ENCODE measurements at regions not wholly inside any gene's neighbourhood (a gene's known extent, or its start where the extent isn't known, plus 50 kb on each side); places are given as distances from the start of the nearest gene placed in this dataset.

- no peak for DNase-seq (ENCODE audit: low read depth)
- no peak for TF ChIP-seq CTCF (IDR thresholded peaks at IDR 0.05; ENCODE audit: insufficient read depth, low read length)
- no peak overlapping the region for H3K4me3 ChIP-seq (ENCODE audit: low read depth, low read length)
These were observed 466.9 kb downstream of the BCAT1 start for GRCh38 chr12:24482044-24482443.

GRCh38 chr12:24480766-24481449 lies 468.0 kb downstream of the BCAT1 start:
- DNase-seq (ENCODE audit: low read depth), result no peak
- TF ChIP-seq CTCF (IDR thresholded peaks at IDR 0.05; ENCODE audit: insufficient read depth, low read length), result no peak
- H3K4me3 ChIP-seq (ENCODE audit: low read depth, low read length), result no peak overlapping the region

DNA sequence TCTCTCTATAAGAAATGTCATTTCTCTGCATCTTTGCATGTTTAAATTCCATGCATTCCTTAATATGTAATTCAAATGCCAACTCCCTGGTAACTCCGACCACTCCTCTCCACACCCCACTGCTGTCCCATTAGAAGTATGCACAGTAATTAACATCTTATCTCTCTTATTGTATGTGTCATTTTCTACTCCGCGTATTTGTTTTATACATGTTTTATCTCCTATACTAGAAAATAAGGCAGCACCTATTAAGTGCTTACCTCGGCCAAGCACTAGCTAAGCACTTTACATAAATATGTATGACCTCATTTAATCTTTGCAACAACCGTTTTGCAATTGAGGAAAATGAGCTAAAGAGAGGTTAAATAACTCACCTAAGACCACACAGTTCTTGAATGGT lies 469.8 kb downstream of the BCAT1 start:
- H3K4me3 ChIP-seq (ENCODE audit: low read depth, low read length), result no peak overlapping the region
- TF ChIP-seq CTCF (IDR thresholded peaks at IDR 0.05; ENCODE audit: insufficient read depth, low read length), result no peak
- DNase-seq (ENCODE audit: low read depth), result no peak

DNA sequence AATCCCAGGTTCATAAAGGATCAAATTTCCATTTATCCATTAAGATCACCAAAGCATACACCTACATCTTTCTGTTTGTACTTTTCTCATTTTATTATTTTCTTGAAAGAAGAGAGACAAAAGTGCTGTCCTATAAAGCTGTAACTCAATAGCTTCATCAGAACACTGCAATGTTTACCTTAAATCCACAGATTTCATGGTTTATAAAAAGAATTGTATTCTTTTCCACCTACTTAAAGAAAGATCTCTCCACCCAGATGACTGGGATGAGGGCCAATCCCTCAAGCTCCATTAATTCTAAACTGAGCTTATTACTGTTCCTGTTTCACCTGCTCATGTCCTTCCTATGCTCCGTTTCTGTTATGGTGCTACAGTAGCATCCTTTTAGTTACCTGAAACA lies 470.6 kb downstream of the BCAT1 start:
- TF ChIP-seq CTCF (IDR thresholded peaks at IDR 0.05; ENCODE audit: insufficient read depth, low read length), result no peak
- no peak for DNase-seq (ENCODE audit: low read depth)

DNA sequence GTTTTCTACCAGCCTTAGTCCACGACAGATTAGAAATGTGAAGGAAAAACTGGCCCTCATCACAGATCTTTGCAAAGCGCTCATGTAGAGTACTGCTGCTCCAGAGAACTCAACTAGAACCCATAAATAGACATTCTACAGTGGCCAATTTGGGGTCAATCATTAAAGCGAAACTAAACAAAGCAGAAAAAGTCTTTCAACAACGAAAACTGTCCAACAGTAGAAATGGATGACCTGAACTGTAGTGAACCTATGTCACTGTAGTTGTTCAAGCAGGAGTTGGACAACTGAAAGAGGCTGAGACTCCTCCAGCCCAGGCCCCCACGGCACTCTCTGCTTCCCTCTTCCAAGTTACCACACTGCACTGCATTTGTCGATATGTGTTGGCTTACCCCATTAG lies 472.6 kb downstream of the BCAT1 start:
- no peak overlapping the region for H3K4me3 ChIP-seq (ENCODE audit: low read depth, low read length)
- no peak for TF ChIP-seq CTCF (IDR thresholded peaks at IDR 0.05; ENCODE audit: insufficient read depth, low read length)
- DNase-seq (ENCODE audit: low read depth), result no peak

More for the DNA sequence above, 470.6 kb downstream of the BCAT1 start:
- no peak overlapping the region for H3K4me3 ChIP-seq (ENCODE audit: low read depth, low read length)

DNA sequence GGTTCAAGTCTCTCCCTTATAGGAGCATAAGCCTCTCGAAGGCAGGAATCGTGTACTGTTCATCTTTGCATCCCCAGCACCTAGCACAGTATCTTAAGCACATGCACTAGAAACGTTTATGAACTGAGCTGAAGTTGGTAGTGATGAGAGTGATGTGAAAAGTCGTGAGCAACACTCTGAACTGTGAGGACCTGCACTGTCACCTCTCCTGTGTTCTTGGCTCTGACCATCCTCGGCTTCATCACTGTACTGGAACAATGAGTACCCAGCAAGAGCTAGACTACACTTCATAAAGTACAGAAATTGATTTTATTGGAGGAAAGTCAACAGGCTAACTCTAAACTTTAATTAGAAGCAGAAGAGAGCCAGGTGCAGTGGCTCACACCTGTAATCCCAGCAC lies 473.6 kb downstream of the BCAT1 start:
- no peak for TF ChIP-seq CTCF (IDR thresholded peaks at IDR 0.05; ENCODE audit: insufficient read depth, low read length)
- H3K4me3 ChIP-seq (ENCODE audit: low read depth, low read length), result no peak overlapping the region
- no peak for DNase-seq (ENCODE audit: low read depth)

DNA sequence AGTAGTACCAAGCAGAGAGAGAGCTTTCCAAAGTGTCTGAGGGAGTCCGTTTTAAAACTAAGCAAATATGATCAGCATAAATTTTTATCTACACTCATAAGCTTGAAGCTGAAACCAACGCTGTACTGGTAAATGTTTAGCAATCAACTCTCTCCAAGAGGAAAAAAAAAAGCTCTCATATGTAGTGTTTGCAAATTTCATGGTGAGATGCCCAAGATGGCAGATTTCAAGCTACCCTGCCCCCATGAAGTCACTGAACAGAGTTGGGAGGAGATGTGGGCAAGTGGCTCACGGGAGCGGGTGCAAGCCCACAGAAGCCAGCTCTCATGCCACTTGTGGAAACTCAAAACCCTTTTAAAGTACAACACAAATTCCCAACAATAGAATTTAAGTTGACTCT lies 475.8 kb downstream of the BCAT1 start:
- no peak overlapping the region for H3K4me3 ChIP-seq (ENCODE audit: low read depth, low read length)
- TF ChIP-seq CTCF (IDR thresholded peaks at IDR 0.05; ENCODE audit: insufficient read depth, low read length), result no peak
- DNase-seq (ENCODE audit: low read depth), result no peak

Measured in fibroblast of the aortic adventitia (primary cell).